ENCODE measurements at regions not wholly inside any gene's neighbourhood (a gene's known extent, or its start where the extent isn't known, plus 50 kb on each side); places are given as distances from the start of the nearest gene placed in this dataset.

GRCh38 chr1:73106931-73107330 lies 824.6 kb upstream of the NEGR1 start:
- H3K9ac ChIP-seq (replicated peaks; ENCODE audit: extremely low read depth, insufficient read depth, low read length), result no peak overlapping the region
- TF ChIP-seq MAX (IDR thresholded peaks at IDR 0.05; ENCODE audit: insufficient read depth, insufficient read length), result no peak
- no peak for TF ChIP-seq MYC (IDR thresholded peaks at IDR 0.05; ENCODE audit: low read depth, low read length)
- no peak for TF ChIP-seq JUN (IDR thresholded peaks at IDR 0.05; ENCODE audit: borderline replicate concordance, insufficient read depth, insufficient read length, low read depth)
- no peak for TF ChIP-seq POLR2AphosphoS5 (IDR thresholded peaks at IDR 0.05; ENCODE audit: insufficient read depth, low read depth, low read length)
- no peak for TF ChIP-seq FOS (IDR thresholded peaks at IDR 0.05; ENCODE audit: borderline replicate concordance, insufficient read depth, low read length)
- no peak for TF ChIP-seq POLR2A (IDR thresholded peaks at IDR 0.05; ENCODE audit: low read depth, low read length)
- no peak for TF ChIP-seq CTCF (IDR thresholded peaks at IDR 0.05; ENCODE audit: extremely low read depth in 1 of 2, insufficient read depth in 1 of 2, low read depth in 1 of 2, low read length in 2 of 2)
- TF ChIP-seq EZH2 (IDR thresholded peaks at IDR 0.05; ENCODE audit: borderline replicate concordance, low read depth, low read length, severe bottlenecking), result no peak
- TF ChIP-seq GATA2 (IDR thresholded peaks at IDR 0.05; ENCODE audit: insufficient read depth, insufficient read length, low read depth, low read length), result no peak
- ChIA-PET POLR2A (no interaction called here), CTCF (no interaction called here)
- H3K9me1 ChIP-seq (replicated peaks; ENCODE audit: control insufficient read depth, extremely low read depth, insufficient read depth, low read length), result no peaks in the 10 kb centered on the region
- H3K27me3 ChIP-seq (ENCODE audit: control insufficient read depth in 2 of 2, insufficient read depth in 2 of 2, low read length in 2 of 2), result no peaks in the 10 kb centered on the region
- intact Hi-C loops (cut with micrococcal nuclease) (no loop called here), dilution Hi-C loops (cut with MboI; ENCODE audit: extremely low pct_ligation_motif_present, low sequenced_read_pairs) (no loop called here)
- no peak overlapping the region for H3K27ac ChIP-seq (ENCODE audit: insufficient read depth, low read depth, low read length)
- FAIRE-seq (no peak), DNase-seq (ENCODE audit: low read depth, low spot score) (no peak)
- H3K4me2 ChIP-seq (ENCODE audit: insufficient read depth, low read length), result no peak overlapping the region
- H4K20me1 ChIP-seq (replicated peaks; ENCODE audit: control insufficient read depth, extremely low read depth, insufficient read depth, low read length), result no peaks in the 10 kb centered on the region
- H3K36me3 ChIP-seq (ENCODE audit: control insufficient read depth in 2 of 2, extremely low read depth in 1 of 2, insufficient read depth in 2 of 2, low read length in 2 of 2), result no peaks in the 10 kb centered on the region
- H3K4me1 ChIP-seq (ENCODE audit: control insufficient read depth, extremely low read depth, insufficient read depth, low read length), result no peaks in the 10 kb centered on the region
- no peak overlapping the region for H2AFZ ChIP-seq (ENCODE audit: low read depth, low read length)
- BruUV-seq (replicated peaks), result no TSS peak
- H3K4me3 ChIP-seq (replicated peaks in 1 of 3; ENCODE audit: insufficient read depth in 1 of 3, low read depth in 1 of 3, low read length in 3 of 3), result no peak overlapping the region
- no peaks in the 10 kb centered on the region for H3K9me3 ChIP-seq (replicated peaks; ENCODE audit: control insufficient read depth, insufficient read depth, low read length)
- H3K79me2 ChIP-seq (ENCODE audit: control insufficient read depth, insufficient read depth, low read length), result no peaks in the 10 kb centered on the region

Data from endothelial cell of umbilical vein (primary cell).